ENCODE measurements at regions not wholly inside any gene's neighbourhood (a gene's known extent, or its start where the extent isn't known, plus 50 kb on each side); places are given as distances from the start of the nearest gene placed in this dataset.
"Not testable (repeated sequence)": the region's sequence is repeated elsewhere in the genome, so short reads cannot be mapped to it uniquely, and the experiment has no call there.

GRCh38 chrX:4004822-4005221, 291.4 kb upstream of the PRKX start:
- no peak for TF ChIP-seq CTCF (conservative IDR thresholded peaks at IDR 0.05; ENCODE audit: low read depth)
- DNase-seq (ENCODE audit: low spot score): no peak
- CTCF ChIA-PET: no interaction called here
- H3K27ac ChIP-seq: no peak overlapping the region
- POLR2A ChIA-PET (ENCODE audit: low non-redundant PET): no interaction called here

GRCh38 chrX:3994315-3994714, 280.9 kb upstream of the PRKX start:
- no peak overlapping the region for H3K27ac ChIP-seq
- DNase-seq (ENCODE audit: low spot score): no peak
- ChIA-PET POLR2A (ENCODE audit: low non-redundant PET) (no interaction called here), CTCF (no interaction called here)
- no peak for TF ChIP-seq CTCF (conservative IDR thresholded peaks at IDR 0.05; ENCODE audit: low read depth)

- no peak for TF ChIP-seq CTCF (conservative IDR thresholded peaks at IDR 0.05; ENCODE audit: low read depth)
- ChIA-PET POLR2A (ENCODE audit: low non-redundant PET) (no interaction called here), CTCF (no interaction called here)
- DNase-seq (ENCODE audit: low spot score): no peak
- no peak overlapping the region for H3K27ac ChIP-seq
Measured at GRCh38 chrX:3990569-3990968, 277.1 kb upstream of the PRKX start.

- H3K27ac ChIP-seq; POLR2A ChIA-PET (ENCODE audit: low non-redundant PET); CTCF ChIA-PET; DNase-seq (ENCODE audit: low spot score): not testable (repeated sequence)
Measured at GRCh38 chrX:3972104-3972858, 258.8 kb upstream of the PRKX start.

- ChIA-PET POLR2A (ENCODE audit: low non-redundant PET) (no interaction called here), CTCF (no interaction called here)
- no peak for DNase-seq (ENCODE audit: low spot score)
- no peak overlapping the region for H3K27ac ChIP-seq
- TF ChIP-seq CTCF (conservative IDR thresholded peaks at IDR 0.05; ENCODE audit: low read depth): no peak
Measured at GRCh38 chrX:3968749-3969148, 255.3 kb upstream of the PRKX start.

- DNase-seq (ENCODE audit: low spot score): no peak
- CTCF ChIA-PET: no interaction called here
- no peak overlapping the region for H3K27ac ChIP-seq
- POLR2A ChIA-PET (ENCODE audit: low non-redundant PET): no interaction called here
- TF ChIP-seq CTCF (conservative IDR thresholded peaks at IDR 0.05; ENCODE audit: low read depth): no peak
Measured at GRCh38 chrX:3963980-3964379, 250.5 kb upstream of the PRKX start.

- H3K27ac ChIP-seq: no peak overlapping the region
- POLR2A ChIA-PET (ENCODE audit: low non-redundant PET): no interaction called here
- no peak for DNase-seq (ENCODE audit: low spot score)
- CTCF ChIA-PET: interaction anchor here (0.6 to 1.0 kb wide), 10 partner anchors 24 to 1930 kb away, joined by 3 to 5 read pairs (median 4); no protein-coding TSS in a partner anchor
- TF ChIP-seq CTCF (conservative IDR thresholded peaks at IDR 0.05; ENCODE audit: low read depth): peak; percentile 50
Measured at GRCh38 chrX:3962511-3963311, 249.3 kb upstream of the PRKX start.
